Urinary bladder (tissue), 3 donors: ENCODE measurements at regions not wholly inside any gene's neighbourhood (a gene's known extent, or its start where the extent isn't known, plus 50 kb on each side); places are given as distances from the start of the nearest gene placed in this dataset.

Experiments
- DNase-seq: peaks from one replicate; pipeline ENCODE4 v3.0.0-alpha.2; 2015; ENCODE audit errors: extremely low spot score
- H3K27ac ChIP-seq: one replicate; pipeline ENCODE4 v1.5.1; 2013; ENCODE audit warnings: low read depth, mild to moderate bottlenecking, moderate library complexity
- H3K36me3 ChIP-seq: one replicate; pipeline ENCODE4 v1.6.1; 2013; ENCODE audit warnings: mild to moderate bottlenecking, moderate library complexity; ENCODE audit not compliant: insufficient read depth
- H3K4me1 ChIP-seq: one replicate; pipeline ENCODE4 v1.6.1; 2013; ENCODE audit warnings: mild to moderate bottlenecking, moderate library complexity; ENCODE audit not compliant: insufficient read depth
- H3K4me3 ChIP-seq: one replicate; pipeline ENCODE4 v1.5.1; 2013; ENCODE audit warnings: low read depth, low read length
- WGBS: extraction: QIAGEN DNeasy Blood & Tissue Kit; methylation state at CpG from one replicate; pipeline ENCODE4 v1.1.7; 2013; 5-methylcytosine and 5-hydroxymethylcytosine counted together
- donor health status: healthy with polysubstance abuse.
- donor health status: healthy.

GRCh38 chr1:239906394-239906793 is 185.3 kb upstream of the FMN2 start:
- Histone ChIP-seq H3K4me1 (no peaks in the 10 kb centered on the region), H3K36me3 (no peaks in the 10 kb centered on the region), H3K4me3 (no peak overlapping the region), H3K27ac (no peak overlapping the region)
- 82% methylated on average over 5 of the region's 5 CpGs for WGBS
- DNase-seq = no peak

- no peak overlapping the region for H3K27ac ChIP-seq
- no peak overlapping the region for H3K4me3 ChIP-seq
- 69% methylated on average over 10 of the region's 10 CpGs for WGBS
- H3K36me3 ChIP-seq = no peaks in the 10 kb centered on the region
- DNase-seq = no peak
- no peaks in the 10 kb centered on the region for H3K4me1 ChIP-seq
Observed at GRCh38 chr1:239909898-239910297, 181.8 kb upstream of the FMN2 start.

GRCh38 chr1:239912471-239912870 is 179.2 kb upstream of the FMN2 start:
- H3K27ac ChIP-seq = no peak overlapping the region
- H3K4me3 ChIP-seq = no peak overlapping the region
- H3K36me3 ChIP-seq = no peaks in the 10 kb centered on the region
- no peak for DNase-seq
- no peaks in the 10 kb centered on the region for H3K4me1 ChIP-seq
- WGBS = 63% methylated on average over 6 of the region's 6 CpGs

GRCh38 chr1:239913141-239913585 is 178.5 kb upstream of the FMN2 start:
- H3K4me1 ChIP-seq = no peaks in the 10 kb centered on the region
- no peak overlapping the region for H3K4me3 ChIP-seq
- H3K36me3 ChIP-seq = no peaks in the 10 kb centered on the region
- DNase-seq = no peak
- 79% methylated on average over 4 of the region's 4 CpGs for WGBS
- H3K27ac ChIP-seq = no peak overlapping the region

- Histone ChIP-seq H3K36me3 (no peaks in the 10 kb centered on the region), H3K4me1 (no peaks in the 10 kb centered on the region), H3K27ac (no peak overlapping the region), H3K4me3 (no peak overlapping the region)
- DNase-seq = no peak
- 22% methylated on average over 5 of the region's 5 CpGs for WGBS
Observed at GRCh38 chr1:239914751-239915231, 176.9 kb upstream of the FMN2 start.

GRCh38 chr1:239918634-239919033 is 173.0 kb upstream of the FMN2 start:
- H3K36me3 ChIP-seq = no peaks in the 10 kb centered on the region
- 58% methylated on average over 4 of the region's 4 CpGs for WGBS
- no peak overlapping the region for H3K27ac ChIP-seq
- H3K4me1 ChIP-seq = no peaks in the 10 kb centered on the region
- H3K4me3 ChIP-seq = no peak overlapping the region
- DNase-seq = no peak

- Histone ChIP-seq H3K4me3 (no peak overlapping the region), H3K36me3 (no peaks in the 10 kb centered on the region), H3K27ac (no peak overlapping the region), H3K4me1 (no peaks in the 10 kb centered on the region)
- no peak for DNase-seq
- 92% methylated on average over 2 of the region's 2 CpGs for WGBS
Observed at GRCh38 chr1:239920214-239920613, 171.5 kb upstream of the FMN2 start.

- H3K4me1 ChIP-seq = no peaks in the 10 kb centered on the region
- no peaks in the 10 kb centered on the region for H3K36me3 ChIP-seq
- no peak overlapping the region for H3K27ac ChIP-seq
- no peak for DNase-seq
- WGBS = 49% methylated on average over 4 of the region's 4 CpGs
- no peak overlapping the region for H3K4me3 ChIP-seq
Observed at GRCh38 chr1:239922778-239923522, 168.7 kb upstream of the FMN2 start.

- Histone ChIP-seq H3K27ac (no peak overlapping the region), H3K36me3 (no peaks in the 10 kb centered on the region), H3K4me3 (no peak overlapping the region), H3K4me1 (no peaks in the 10 kb centered on the region)
- DNase-seq = no peak
- 98% methylated on average over 30 of the region's 30 CpGs for WGBS
Observed at GRCh38 chr1:239924741-239925350, 166.8 kb upstream of the FMN2 start.

GRCh38 chr1:239926184-239926583 is 165.5 kb upstream of the FMN2 start:
- H3K4me3 ChIP-seq = no peak overlapping the region
- whole genome bisulfite sequencing = 33% methylated on average over 3 of the region's 3 CpGs
- no peak for DNase-seq
- H3K27ac ChIP-seq = no peak overlapping the region
- H3K4me1 ChIP-seq = no peaks in the 10 kb centered on the region
- H3K36me3 ChIP-seq = no peaks in the 10 kb centered on the region

GRCh38 chr1:239929317-239929716 is 162.4 kb upstream of the FMN2 start:
- DNase-seq = no peak
- H3K27ac ChIP-seq = no peak overlapping the region
- H3K4me3 ChIP-seq = no peak overlapping the region
- H3K36me3 ChIP-seq = no peaks in the 10 kb centered on the region
- 90% methylated on average over 6 of the region's 6 CpGs for WGBS
- no peaks in the 10 kb centered on the region for H3K4me1 ChIP-seq

GRCh38 chr1:239930686-239931262 is 160.9 kb upstream of the FMN2 start:
- Histone ChIP-seq H3K36me3 (no peaks in the 10 kb centered on the region), H3K27ac (no peak overlapping the region), H3K4me3 (no peak overlapping the region), H3K4me1 (no peaks in the 10 kb centered on the region)
- DNase-seq = no peak
- WGBS = 83% methylated on average over 3 of the region's 3 CpGs

- H3K4me3 ChIP-seq = no peak overlapping the region
- WGBS = 84% methylated on average over 6 of the region's 6 CpGs
- H3K27ac ChIP-seq = no peak overlapping the region
- H3K36me3 ChIP-seq = no peaks in the 10 kb centered on the region
- DNase-seq = no peak
- H3K4me1 ChIP-seq = no peaks in the 10 kb centered on the region
Observed at GRCh38 chr1:239931341-239931740, 160.3 kb upstream of the FMN2 start.

- 43% methylated on average over 2 of the region's 2 CpGs for WGBS
Observed at GRCh38 chr1:239939602-239940001, 152.1 kb upstream of the FMN2 start.

More at GRCh38 chr1:239939602-239940001, 152.1 kb upstream of the FMN2 start:
- Histone ChIP-seq H3K4me1 (no peaks in the 10 kb centered on the region), H3K4me3 (no peak overlapping the region), H3K36me3 (no peaks in the 10 kb centered on the region), H3K27ac (no peak overlapping the region)
- no peak for DNase-seq
